Gastroesophageal sphincter (tissue), 4 donors: ENCODE measurements at regions not wholly inside any gene's neighbourhood (a gene's known extent, or its start where the extent isn't known, plus 50 kb on each side); places are given as distances from the start of the nearest gene placed in this dataset.

Experiments used
- ATAC-seq: fragments of 150-250 bp; one replicate; pipeline ENCODE4 v1.9.1; 2016; ENCODE audit warnings: mild to moderate bottlenecking, moderate library complexity
- H3K27ac ChIP-seq, 4 donors: fragments of 200-600 bp; sonication (generic) in 3 of 4; 1 replicate in 3 of 4; 2 replicates in 1 of 4; pipeline ENCODE4 v1.5.1; 2016 to 2019
- H3K27me3 ChIP-seq: fragments of 200-600 bp; sonication (generic); one replicate; pipeline ENCODE4 v1.5.1; 2019
- H3K36me3 ChIP-seq, 2 donors: fragments of 200-600 bp; sonication (generic); one replicate each; pipeline ENCODE4 v1.5.1; 2019; ENCODE audit warnings: control low read depth in 1 of 2
- H3K4me1 ChIP-seq, 3 donors: fragments of 200-600 bp; sonication (generic); 1 replicate in 2 of 3; 2 replicates in 1 of 3; pipeline ENCODE4 v1.5.1; 2016 to 2019; ENCODE audit warnings: control low read depth in 2 of 3
- H3K4me3 ChIP-seq, 2 donors: fragments of 200-600 bp; sonication (generic); one replicate each; pipeline ENCODE4 v1.5.1; 2019; ENCODE audit warnings: mild to moderate bottlenecking in 1 of 2, moderate library complexity in 1 of 2
- H3K9me3 ChIP-seq, 3 donors: fragments of 200-600 bp; sonication (generic); one replicate each; pipeline ENCODE4 v1.5.1; 2017 to 2019; ENCODE audit warnings: control low read depth in 2 of 3
- CTCF ChIP-seq, 4 experiments: fragments of 200-600 bp in 2 of 4; fragments of 450-650 bp in 2 of 4; sonication (generic) in 1 of 4; IDR thresholded peaks; one replicate each; pipeline ENCODE4 v1.5.1; 2017 to 2019; ENCODE audit warnings: antibody characterized with exemption in 4 of 4, mild to moderate bottlenecking in 2 of 4, moderate library complexity in 2 of 4
- EP300 ChIP-seq: sonication (generic); formaldehyde crosslinking; IDR thresholded peaks from one replicate; pipeline ENCODE4 v1.6.1; 2017; ENCODE audit warnings: antibody characterized with exemption, mild to moderate bottlenecking
- POLR2A ChIP-seq, 2 donors: fragments of 450-650 bp; IDR thresholded peaks; one replicate each; pipeline ENCODE4 v1.6.1; 2017; ENCODE audit warnings: antibody characterized with exemption in 2 of 2, mild to moderate bottlenecking in 2 of 2, moderate library complexity in 1 of 2
- POLR2AphosphoS5 ChIP-seq: sonication (generic); formaldehyde crosslinking; IDR thresholded peaks from one replicate; pipeline ENCODE4 v1.6.1; 2017; ENCODE audit warnings: antibody characterized with exemption
- WGBS, 2 donors: methylation state at CpG; one replicate each; pipeline ENCODE4 v1.1.5; 2018; ENCODE audit warnings: low coverage in 1 of 2; 5-methylcytosine and 5-hydroxymethylcytosine counted together

- TF ChIP-seq CTCF (IDR thresholded peaks at IDR 0.05) (no peak), POLR2A (IDR thresholded peaks at IDR 0.05) (no peak), POLR2AphosphoS5 (no peak), EP300 (no peak)
- no peak for ATAC-seq
- Histone ChIP-seq H3K27me3 (no peaks in the 10 kb centered on the region), H3K4me1 (no peaks in the 10 kb centered on the region), H3K9me3 (peaks cover 0 to 11% (median 0%) of the 10 kb centered on the region in 3 donors), H3K36me3 (no peaks in the 10 kb centered on the region), H3K27ac (no peak overlapping the region), H3K4me3 (no peak overlapping the region)
- WGBS, 2 donors, result 63 to 73% methylated on average over 3 of the region's 3 CpGs
These were observed 299.2 kb downstream of the CNTN3 start for GRCh38 chr3:74315291-74315690.

GRCh38 chr3:74314696-74315095 lies 299.8 kb downstream of the CNTN3 start:
- WGBS, 2 donors, result 85 to 100% methylated on average over 1 to 2 of the region's 2 CpGs
- no peaks in the 10 kb centered on the region for H3K27me3 ChIP-seq
- H3K9me3 ChIP-seq, result peaks cover 0 to 11% (median 0%) of the 10 kb centered on the region in 3 donors
- ATAC-seq, result no peak
- TF ChIP-seq POLR2A (IDR thresholded peaks at IDR 0.05) (no peak), EP300 (no peak), CTCF (IDR thresholded peaks at IDR 0.05) (no peak), POLR2AphosphoS5 (no peak)
- H3K4me3 ChIP-seq, result no peak overlapping the region
- H3K27ac ChIP-seq, result no peak overlapping the region
- no peaks in the 10 kb centered on the region for H3K36me3 ChIP-seq
- no peaks in the 10 kb centered on the region for H3K4me1 ChIP-seq

- WGBS, 2 donors, result 73 to 91% methylated on average over 1 of the region's 1 CpG
- ATAC-seq, result no peak
These were observed 304.7 kb downstream of the CNTN3 start for GRCh38 chr3:74309716-74310115.

DNA sequence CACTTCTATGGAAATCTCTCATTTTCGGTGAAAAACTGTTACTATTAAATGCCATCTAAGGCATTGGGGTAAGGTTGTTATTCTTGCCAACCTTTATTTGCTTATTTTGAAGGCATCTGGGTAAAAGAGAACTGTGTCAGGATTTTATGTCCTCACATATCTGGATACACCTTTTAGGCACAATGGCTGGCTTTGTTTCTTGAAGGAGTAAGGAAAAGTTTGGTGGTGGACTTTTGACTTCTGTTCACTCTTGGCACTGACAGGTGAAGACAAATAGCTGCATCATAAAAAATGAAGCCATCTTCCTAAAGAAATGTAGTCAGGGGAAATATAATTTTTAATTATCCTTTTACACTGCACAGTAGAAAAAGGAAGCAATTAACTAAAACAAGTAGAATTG lies 310.0 kb downstream of the CNTN3 start:
- TF ChIP-seq CTCF (IDR thresholded peaks at IDR 0.05), result no peak
- TF ChIP-seq POLR2A (IDR thresholded peaks at IDR 0.05), result no peak
- no peak for TF ChIP-seq EP300
- no peak for TF ChIP-seq POLR2AphosphoS5
- WGBS, 2 donors, result 80 to 100% methylated on average over 1 of the region's 1 CpG
- H3K36me3 ChIP-seq, result peaks cover 0 to 7% of the 10 kb centered on the region in 2 donors

More at GRCh38 chr3:74309716-74310115, 304.7 kb downstream of the CNTN3 start:
- TF ChIP-seq EP300 (no peak), POLR2AphosphoS5 (no peak), POLR2A (IDR thresholded peaks at IDR 0.05) (no peak), CTCF (IDR thresholded peaks at IDR 0.05) (no peak)
- Histone ChIP-seq H3K4me1 (no peaks in the 10 kb centered on the region), H3K27ac (no peak overlapping the region), H3K27me3 (no peaks in the 10 kb centered on the region), H3K36me3 (no peaks in the 10 kb centered on the region), H3K4me3 (no peak overlapping the region), H3K9me3 (no peaks in the 10 kb centered on the region)

GRCh38 chr3:74303711-74304110 lies 310.7 kb downstream of the CNTN3 start:
- Histone ChIP-seq H3K27ac (no peak overlapping the region), H3K4me1 (no peaks in the 10 kb centered on the region), H3K4me3 (no peak overlapping the region), H3K36me3 (peaks cover 0 to 7% of the 10 kb centered on the region in 2 donors), H3K9me3 (no peaks in the 10 kb centered on the region), H3K27me3 (no peaks in the 10 kb centered on the region)
- WGBS, 2 donors, result 75 to 89% methylated on average over 2 of the region's 2 CpGs
- no peak for TF ChIP-seq POLR2A (IDR thresholded peaks at IDR 0.05)
- TF ChIP-seq EP300, result no peak
- no peak for TF ChIP-seq CTCF (IDR thresholded peaks at IDR 0.05)
- no peak for TF ChIP-seq POLR2AphosphoS5
- ATAC-seq, result no peak

More for the DNA sequence above, 310.0 kb downstream of the CNTN3 start:
- Histone ChIP-seq H3K9me3 (no peaks in the 10 kb centered on the region), H3K27me3 (no peaks in the 10 kb centered on the region), H3K4me1 (no peaks in the 10 kb centered on the region), H3K4me3 (no peak overlapping the region), H3K27ac (no peak overlapping the region)
- no peak for ATAC-seq
